ENCODE measurements at regions not wholly inside any gene's neighbourhood (a gene's known extent, or its start where the extent isn't known, plus 50 kb on each side); places are given as distances from the start of the nearest gene placed in this dataset.

GRCh38 chr2:7492719-7493118 is 575.5 kb downstream of the RNF144A start:
- TF ChIP-seq TAF1 (IDR thresholded peaks at IDR 0.05; ENCODE audit: borderline replicate concordance, insufficient read depth, low read length): no peak
- no peak for TF ChIP-seq REST (IDR thresholded peaks at IDR 0.05; ENCODE audit: insufficient read depth in 1 of 2, low read depth in 2 of 2, low read length in 2 of 2)
- no peak for TF ChIP-seq SIN3A (IDR thresholded peaks at IDR 0.05; ENCODE audit: borderline replicate concordance, insufficient read depth, low read length)
- no peak for TF ChIP-seq FOXP2 (optimal IDR thresholded peaks at IDR 0.05; ENCODE audit: borderline replicate concordance, extremely low read depth, extremely low read length, insufficient read depth)
- no peak for TF ChIP-seq POLR2AphosphoS5 (IDR thresholded peaks at IDR 0.05; ENCODE audit: low read depth, low read length)

GRCh38 chr2:7497178-7497577 is 580.0 kb downstream of the RNF144A start:
- TF ChIP-seq TAF1 (IDR thresholded peaks at IDR 0.05; ENCODE audit: borderline replicate concordance, insufficient read depth, low read length) (no peak), POLR2AphosphoS5 (IDR thresholded peaks at IDR 0.05; ENCODE audit: low read depth, low read length) (no peak), SIN3A (IDR thresholded peaks at IDR 0.05; ENCODE audit: borderline replicate concordance, insufficient read depth, low read length) (no peak), FOXP2 (optimal IDR thresholded peaks at IDR 0.05; ENCODE audit: borderline replicate concordance, extremely low read depth, extremely low read length, insufficient read depth) (no peak), REST (IDR thresholded peaks at IDR 0.05; ENCODE audit: insufficient read depth in 1 of 2, low read depth in 2 of 2, low read length in 2 of 2) (no peak)

GRCh38 chr2:7499018-7499417 is 581.8 kb downstream of the RNF144A start:
- TF ChIP-seq TAF1 (IDR thresholded peaks at IDR 0.05; ENCODE audit: borderline replicate concordance, insufficient read depth, low read length): no peak
- TF ChIP-seq FOXP2 (optimal IDR thresholded peaks at IDR 0.05; ENCODE audit: borderline replicate concordance, extremely low read depth, extremely low read length, insufficient read depth): no peak
- no peak for TF ChIP-seq REST (IDR thresholded peaks at IDR 0.05; ENCODE audit: insufficient read depth in 1 of 2, low read depth in 2 of 2, low read length in 2 of 2)
- no peak for TF ChIP-seq SIN3A (IDR thresholded peaks at IDR 0.05; ENCODE audit: borderline replicate concordance, insufficient read depth, low read length)
- TF ChIP-seq POLR2AphosphoS5 (IDR thresholded peaks at IDR 0.05; ENCODE audit: low read depth, low read length): no peak

GRCh38 chr2:7502336-7502735 is 585.1 kb downstream of the RNF144A start:
- TF ChIP-seq REST (IDR thresholded peaks at IDR 0.05; ENCODE audit: insufficient read depth in 1 of 2, low read depth in 2 of 2, low read length in 2 of 2) (no peak), TAF1 (IDR thresholded peaks at IDR 0.05; ENCODE audit: borderline replicate concordance, insufficient read depth, low read length) (no peak), POLR2AphosphoS5 (IDR thresholded peaks at IDR 0.05; ENCODE audit: low read depth, low read length) (no peak), FOXP2 (optimal IDR thresholded peaks at IDR 0.05; ENCODE audit: borderline replicate concordance, extremely low read depth, extremely low read length, insufficient read depth) (no peak), SIN3A (IDR thresholded peaks at IDR 0.05; ENCODE audit: borderline replicate concordance, insufficient read depth, low read length) (no peak)
